Body of pancreas (tissue), 4 donors: ENCODE measurements at regions not wholly inside any gene's neighbourhood (a gene's known extent, or its start where the extent isn't known, plus 50 kb on each side); places are given as distances from the start of the nearest gene placed in this dataset.

Experiments
- CTCF ChIP-seq, 7 experiments: fragments of 450-650 bp in 4 of 7; fragments of 200-600 bp in 3 of 7; sonication (generic) in 3 of 7; IDR thresholded peaks; one replicate each; pipeline ENCODE4 v1.5.1; 2016 to 2019; ENCODE audit warnings: antibody characterized with exemption in 7 of 7
- POLR2A ChIP-seq, 3 donors: fragments of 450-650 bp; IDR thresholded peaks; one replicate each; pipeline ENCODE4 v1.6.1; 2016; ENCODE audit warnings: antibody characterized with exemption in 3 of 3, mild to moderate bottlenecking in 2 of 3

- TF ChIP-seq CTCF (IDR thresholded peaks at IDR 0.05) (no peak), POLR2A (IDR thresholded peaks at IDR 0.05) (no peak)
These were observed 132.1 kb upstream of the BMAL1 start for GRCh38 chr11:13145461-13145860.
